ENCODE measurements at regions not wholly inside any gene's neighbourhood (a gene's known extent, or its start where the extent isn't known, plus 50 kb on each side); places are given as distances from the start of the nearest gene placed in this dataset.

DNA sequence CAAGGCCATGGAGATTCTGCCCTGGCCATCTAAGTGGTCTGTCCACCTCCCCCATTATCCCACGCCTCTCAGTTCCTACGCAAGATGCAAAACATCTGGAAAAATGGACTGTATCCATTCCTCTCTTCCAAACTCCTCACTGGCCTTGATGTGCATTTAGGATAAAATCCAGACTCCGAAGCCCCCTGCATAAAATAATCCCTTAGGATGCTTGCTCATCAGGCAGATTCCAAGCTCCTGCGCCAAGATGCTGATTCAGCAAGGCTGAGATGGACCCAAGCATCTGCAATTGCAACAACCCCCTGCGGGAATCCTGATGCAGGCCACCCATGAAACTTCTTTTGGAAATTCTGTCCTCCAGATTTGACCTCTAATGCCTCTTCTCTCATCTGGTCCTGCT is 81.6 kb downstream of the SPRING1 start:
- DNase-seq (ENCODE audit: low read depth, low spot score) = no peak
- CTCF ChIA-PET = no interaction called here

DNA sequence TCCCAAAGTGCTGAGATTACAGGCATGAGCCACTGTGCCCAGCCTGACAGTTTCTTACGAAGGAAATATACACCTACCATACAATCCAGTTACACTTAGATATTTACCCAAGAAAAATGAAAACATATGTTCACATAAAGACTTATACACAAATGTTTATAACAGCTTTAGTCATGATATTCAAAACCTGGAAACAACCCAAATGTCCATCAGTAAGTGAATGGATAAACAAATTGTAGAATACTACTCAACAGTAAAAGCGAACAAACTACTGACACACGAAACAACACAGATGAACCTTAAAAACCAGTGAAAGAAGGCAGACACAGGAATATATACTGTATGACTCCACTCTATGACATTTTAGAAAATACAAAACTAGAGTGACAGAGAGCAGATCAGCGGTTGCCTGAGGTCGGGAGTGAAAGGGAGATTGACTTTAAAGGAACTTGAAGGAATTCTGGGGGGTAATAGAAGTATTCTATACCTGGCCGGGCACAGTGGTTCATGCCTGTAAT is 83.6 kb downstream of the SPRING1 start:
- ChIA-PET POLR2A (no interaction called here), CTCF (no interaction called here)
- Histone ChIP-seq H3K27me3 (ENCODE audit: control insufficient read depth, insufficient read depth, low read length) (peaks cover 19% of the 10 kb centered on the region), H3K27ac (ENCODE audit: low read depth, low read length) (no peak overlapping the region), H3K9me3 (ENCODE audit: control insufficient read depth, insufficient read depth, low read length) (no peaks in the 10 kb centered on the region), H3K4me3 (ENCODE audit: low read depth, low read length) (no peak overlapping the region)
- peak; percentile 7 for DNase-seq (ENCODE audit: low read depth, low spot score)
- TF ChIP-seq, protein P1, sequence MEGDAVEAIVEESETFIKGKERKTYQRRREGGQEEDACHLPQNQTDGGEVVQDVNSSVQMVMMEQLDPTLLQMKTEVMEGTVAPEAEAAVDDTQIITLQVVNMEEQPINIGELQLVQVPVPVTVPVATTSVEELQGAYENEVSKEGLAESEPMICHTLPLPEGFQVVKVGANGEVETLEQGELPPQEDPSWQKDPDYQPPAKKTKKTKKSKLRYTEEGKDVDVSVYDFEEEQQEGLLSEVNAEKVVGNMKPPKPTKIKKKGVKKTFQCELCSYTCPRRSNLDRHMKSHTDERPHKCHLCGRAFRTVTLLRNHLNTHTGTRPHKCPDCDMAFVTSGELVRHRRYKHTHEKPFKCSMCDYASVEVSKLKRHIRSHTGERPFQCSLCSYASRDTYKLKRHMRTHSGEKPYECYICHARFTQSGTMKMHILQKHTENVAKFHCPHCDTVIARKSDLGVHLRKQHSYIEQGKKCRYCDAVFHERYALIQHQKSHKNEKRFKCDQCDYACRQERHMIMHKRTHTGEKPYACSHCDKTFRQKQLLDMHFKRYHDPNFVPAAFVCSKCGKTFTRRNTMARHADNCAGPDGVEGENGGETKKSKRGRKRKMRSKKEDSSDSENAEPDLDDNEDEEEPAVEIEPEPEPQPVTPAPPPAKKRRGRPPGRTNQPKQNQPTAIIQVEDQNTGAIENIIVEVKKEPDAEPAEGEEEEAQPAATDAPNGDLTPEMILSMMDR (IDR thresholded peaks at IDR 0.05; ENCODE audit: low read depth, low read length) = no peak

More for the DNA sequence above, 81.6 kb downstream of the SPRING1 start:
- TF ChIP-seq, protein P1 (IDR thresholded peaks at IDR 0.05; ENCODE audit: low read depth, low read length) = no peak
- no peak overlapping the region for H3K4me3 ChIP-seq (ENCODE audit: low read depth, low read length)
- H3K27me3 ChIP-seq (ENCODE audit: control insufficient read depth, insufficient read depth, low read length) = peaks cover 16% of the 10 kb centered on the region
- no peaks in the 10 kb centered on the region; the same call in 1 of the 2 replicates for H3K9me3 ChIP-seq (ENCODE audit: control insufficient read depth, insufficient read depth, low read length)
- POLR2A ChIA-PET = no interaction called here
- no peak overlapping the region for H3K27ac ChIP-seq (ENCODE audit: low read depth, low read length)

DNA sequence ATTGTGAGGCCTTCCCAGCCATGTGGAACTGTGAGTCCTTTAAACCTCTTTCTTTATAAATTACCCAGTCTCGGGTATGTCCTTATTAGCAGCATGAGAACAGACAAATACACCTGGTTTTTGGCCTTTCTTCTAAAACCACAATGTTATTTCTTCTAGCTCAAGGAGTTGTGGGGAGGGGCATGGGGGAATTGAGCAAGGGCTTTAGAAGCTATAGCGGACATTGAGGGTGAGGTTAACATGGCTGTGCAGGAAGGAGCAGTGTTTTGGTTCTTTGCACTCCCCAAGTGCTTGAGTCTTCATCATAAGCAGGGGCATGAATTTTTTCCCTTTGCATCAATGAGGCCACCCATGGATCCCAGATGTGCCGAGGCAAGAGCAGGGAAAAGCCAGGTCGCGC is 86.8 kb downstream of the SPRING1 start:
- DNase-seq (ENCODE audit: low read depth, low spot score) = no peak
- ChIA-PET CTCF (no interaction called here), POLR2A (no interaction called here)
- TF ChIP-seq, protein P1 (IDR thresholded peaks at IDR 0.05; ENCODE audit: low read depth, low read length) = no peak
- Histone ChIP-seq H3K27me3 (ENCODE audit: control insufficient read depth, insufficient read depth, low read length) (peaks cover 22% of the 10 kb centered on the region), H3K4me3 (ENCODE audit: low read depth, low read length) (no peak overlapping the region), H3K9me3 (ENCODE audit: control insufficient read depth, insufficient read depth, low read length) (no peaks in the 10 kb centered on the region), H3K27ac (ENCODE audit: low read depth, low read length) (no peak overlapping the region)

DNA sequence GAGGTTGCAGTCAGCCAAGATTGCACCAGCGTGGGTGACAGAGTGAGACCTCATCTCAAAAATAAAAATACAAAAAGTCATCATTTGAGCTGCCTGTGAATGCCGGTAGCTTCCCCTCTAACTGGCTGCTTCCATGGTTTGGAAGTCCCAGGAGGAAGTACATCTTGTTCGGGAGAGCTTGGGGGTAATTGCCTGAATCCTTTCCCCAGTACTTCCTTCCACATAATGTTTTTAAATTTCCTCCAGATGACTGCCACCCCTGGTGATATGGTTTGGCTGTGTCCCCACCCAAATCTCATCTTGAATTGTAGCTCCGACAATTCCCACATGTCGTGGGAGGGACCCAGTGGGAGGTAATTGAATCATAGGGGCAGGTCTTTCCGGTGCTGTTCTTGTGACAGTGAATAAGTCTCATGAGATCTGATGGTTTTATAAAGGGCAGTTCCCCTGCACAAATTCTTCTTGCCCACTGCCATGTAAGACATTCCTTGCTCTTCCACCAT is 87.2 kb downstream of the SPRING1 start:
- TF ChIP-seq, protein P1 (IDR thresholded peaks at IDR 0.05; ENCODE audit: low read depth, low read length) = no peak
- H3K27ac ChIP-seq (ENCODE audit: low read depth, low read length) = no peak overlapping the region
- no peak overlapping the region for H3K4me3 ChIP-seq (ENCODE audit: low read depth, low read length)
- no peaks in the 10 kb centered on the region for H3K9me3 ChIP-seq (ENCODE audit: control insufficient read depth, insufficient read depth, low read length)
- H3K27me3 ChIP-seq (ENCODE audit: control insufficient read depth, insufficient read depth, low read length) = peaks cover 25% of the 10 kb centered on the region
- ChIA-PET POLR2A (no interaction called here), CTCF (no interaction called here)
- no peak for DNase-seq (ENCODE audit: low read depth, low spot score)

DNA sequence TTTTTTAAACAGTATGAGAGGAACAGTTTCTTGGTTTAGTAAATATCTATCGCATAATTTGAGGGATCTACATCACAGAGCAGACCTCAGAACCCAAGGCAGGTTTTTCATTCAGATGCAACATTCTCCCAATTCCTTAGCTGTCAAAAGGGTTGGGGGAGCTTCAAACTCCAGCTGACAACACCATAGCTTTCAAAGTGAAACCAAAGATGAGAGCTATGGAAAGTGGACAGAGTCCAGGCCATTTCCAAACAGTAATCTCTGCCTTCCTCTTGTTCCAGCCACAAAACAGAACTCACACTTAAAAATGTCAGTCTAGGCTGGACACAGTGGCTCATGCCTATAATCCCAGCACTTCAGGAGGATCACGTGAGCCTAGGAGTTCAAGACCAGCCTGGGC is 87.8 kb downstream of the SPRING1 start:
- Histone ChIP-seq H3K27ac (ENCODE audit: low read depth, low read length) (no peak overlapping the region), H3K4me3 (ENCODE audit: low read depth, low read length) (no peak overlapping the region), H3K9me3 (ENCODE audit: control insufficient read depth, insufficient read depth, low read length) (no peaks in the 10 kb centered on the region), H3K27me3 (ENCODE audit: control insufficient read depth, insufficient read depth, low read length) (peaks cover 23% of the 10 kb centered on the region)
- DNase-seq (ENCODE audit: low read depth, low spot score) = no peak
- ChIA-PET POLR2A (no interaction called here), CTCF (no interaction called here)
- TF ChIP-seq, protein P1 (IDR thresholded peaks at IDR 0.05; ENCODE audit: low read depth, low read length) = no peak
